ENCODE measurements at regions not wholly inside any gene's neighbourhood (a gene's known extent, or its start where the extent isn't known, plus 50 kb on each side); places are given as distances from the start of the nearest gene placed in this dataset.
A peak's percentile ranks its signal among the peaks of the same experiment; 100 is the strongest.

GRCh38 chr6:122161136-122161535 lies 238.3 kb upstream of the HSF2 start:
- in situ Hi-C loops (cut with MboI): no loop called here
- no peak for ATAC-seq
- BruUV-seq (replicated peaks): no TSS peak

More at GRCh38 chr6:122161136-122161535, 238.3 kb upstream of the HSF2 start:
- peak; percentile 55; the same call in 1 of the 2 replicates for TF ChIP-seq C11orf30 (IDR thresholded peaks at IDR 0.05; ENCODE audit: low read depth)
- TF ChIP-seq TRIM25 (IDR thresholded peaks at IDR 0.05; ENCODE audit: borderline replicate concordance): no peak
- TF ChIP-seq XRCC4 (IDR thresholded peaks at IDR 0.05; ENCODE audit: extremely low read depth, insufficient read depth, insufficient read length): no peak
- peak; percentile 42; the same call in 1 of the 2 replicates for TF ChIP-seq MAFG (tag; conservative IDR thresholded peaks at IDR 0.05)
- TF ChIP-seq ZNF316 (IDR thresholded peaks at IDR 0.05): peak; percentile 79
- no peak for TF ChIP-seq RREB1 (CRISPR knock-in tag; IDR thresholded peaks at IDR 0.05)
- TF ChIP-seq MAFK (IDR thresholded peaks at IDR 0.05; ENCODE audit: low read length): peak; percentile 53; the same call in 1 of the 2 replicates
- TF ChIP-seq ZBTB49 (CRISPR knock-in tag; IDR thresholded peaks at IDR 0.05; ENCODE audit: borderline replicate concordance): no peak
- peak; percentile 53 for TF ChIP-seq MAFF (IDR thresholded peaks at IDR 0.05; ENCODE audit: low read length)
- Histone ChIP-seq H3K4me3 (no peak overlapping the region), H2AFZ (ENCODE audit: low read depth, low read length) (no peak overlapping the region), H3K4me2 (ENCODE audit: insufficient read depth, low read length) (no peak overlapping the region), H3K9me3 (replicated peaks; ENCODE audit: control insufficient read depth, insufficient read depth, low read depth, low read length) (no peaks in the 10 kb centered on the region), H3K27ac (ENCODE audit: extremely low read depth, low read depth, low read length) (no peak overlapping the region), H3K27me3 (ENCODE audit: control insufficient read depth in 2 of 2, insufficient read depth in 2 of 2, low read length in 2 of 2) (no peaks in the 10 kb centered on the region), H3K9ac (ENCODE audit: insufficient read depth in 1 of 2, low read depth in 2 of 2, low read length in 2 of 2) (no peak overlapping the region), H3K36me3 (ENCODE audit: control insufficient read depth, insufficient read depth, low read length) (no peaks in the 10 kb centered on the region), H3K9me1 (ENCODE audit: control insufficient read depth, insufficient read depth, low read length) (no peaks in the 10 kb centered on the region), H4K20me1 (replicated peaks; ENCODE audit: control insufficient read depth, insufficient read depth, low read length) (no peaks in the 10 kb centered on the region), H3K4me1 (replicated peaks in 1 of 2; ENCODE audit: control insufficient read depth in 2 of 2, insufficient read depth in 2 of 2, low read length in 2 of 2) (no peaks in the 10 kb centered on the region), H3K79me2 (ENCODE audit: control insufficient read depth, insufficient read depth, low read length) (no peaks in the 10 kb centered on the region)
- ChIA-PET POLR2A (no interaction called here), CTCF (ENCODE audit: low intra/inter-chr PET ratio) (no interaction called here)
- WGBS (ENCODE audit: insufficient coverage, low coverage, missing lambda C conversion rate): 0% methylated on average over 5 of the region's 5 CpGs
- no peak for DNase-seq (ENCODE audit: extremely low read depth in 1 of 4, low spot score in 3 of 4)
- intact Hi-C loops (cut with micrococcal nuclease): no loop called here
- FAIRE-seq: no peak

Data from K562 (cell line).